ENCODE measurements at regions not wholly inside any gene's neighbourhood (a gene's known extent, or its start where the extent isn't known, plus 50 kb on each side); places are given as distances from the start of the nearest gene placed in this dataset.
"Not testable (repeated sequence)": the region's sequence is repeated elsewhere in the genome, so short reads cannot be mapped to it uniquely, and the experiment has no call there.

DNA sequence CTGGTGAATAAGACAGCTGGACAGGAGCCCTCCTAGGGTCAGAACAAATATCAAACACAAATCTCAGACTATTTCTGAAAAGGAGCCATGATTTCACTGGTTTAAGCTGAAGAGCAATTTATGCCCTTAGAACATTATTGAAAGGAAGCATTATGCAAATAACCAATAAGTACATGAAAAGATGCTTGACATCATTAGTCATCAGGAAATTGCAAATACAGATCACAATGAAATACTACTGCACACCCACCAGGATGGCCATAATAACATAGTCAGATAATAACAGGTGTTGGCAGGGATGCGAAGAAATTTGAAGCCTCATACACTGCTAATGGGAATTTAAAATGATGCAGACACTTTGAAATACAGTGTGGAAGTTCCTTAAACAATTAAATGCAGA lies 176.4 kb upstream of the RAB6C start:
- peak; percentile 38 to 44 for DNase-seq (ENCODE audit: low read depth in 2 of 2)

DNA sequence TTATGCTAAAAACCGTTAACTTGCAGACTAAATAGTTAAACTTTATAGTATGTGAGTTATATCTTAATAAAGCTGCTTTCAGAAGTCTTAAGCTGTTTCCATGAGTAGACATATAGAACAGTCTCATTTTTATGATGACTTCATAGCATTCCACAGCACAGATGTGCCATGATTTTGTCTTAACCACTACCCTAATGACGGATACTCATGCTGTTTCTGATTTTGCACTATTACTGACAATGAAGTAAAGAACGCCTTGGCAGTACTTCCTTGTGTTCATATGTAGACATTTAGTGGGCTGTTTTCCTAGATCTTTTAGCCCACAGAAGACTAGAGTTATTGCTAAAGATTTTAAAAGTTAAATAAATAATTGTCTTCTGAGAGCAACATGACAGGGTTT lies 175.6 kb upstream of the RAB6C start:
- DNase-seq (ENCODE audit: low read depth in 2 of 2) = peak; percentile 40

DNA sequence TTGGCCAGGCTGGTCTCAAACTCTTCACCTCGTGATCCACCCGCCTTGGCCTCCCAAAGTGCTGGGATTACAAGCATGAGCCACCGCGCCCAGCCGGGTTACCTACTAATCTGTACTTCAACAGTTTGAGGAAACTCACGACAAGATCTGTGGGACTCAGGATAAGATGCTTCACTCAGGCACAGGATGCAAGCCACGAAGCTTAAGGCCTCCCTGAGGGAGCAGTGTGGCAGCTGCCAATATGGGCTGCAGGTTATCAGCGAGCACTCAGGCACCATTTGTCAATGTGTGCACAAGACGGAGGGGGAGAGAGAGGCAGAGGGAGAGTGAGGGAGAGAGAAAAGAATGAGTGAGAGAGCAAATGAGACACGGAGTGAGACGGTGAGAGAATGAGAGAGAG lies 173.6 kb upstream of the RAB6C start:
- no peak for DNase-seq (ENCODE audit: low read depth in 2 of 2)

DNA sequence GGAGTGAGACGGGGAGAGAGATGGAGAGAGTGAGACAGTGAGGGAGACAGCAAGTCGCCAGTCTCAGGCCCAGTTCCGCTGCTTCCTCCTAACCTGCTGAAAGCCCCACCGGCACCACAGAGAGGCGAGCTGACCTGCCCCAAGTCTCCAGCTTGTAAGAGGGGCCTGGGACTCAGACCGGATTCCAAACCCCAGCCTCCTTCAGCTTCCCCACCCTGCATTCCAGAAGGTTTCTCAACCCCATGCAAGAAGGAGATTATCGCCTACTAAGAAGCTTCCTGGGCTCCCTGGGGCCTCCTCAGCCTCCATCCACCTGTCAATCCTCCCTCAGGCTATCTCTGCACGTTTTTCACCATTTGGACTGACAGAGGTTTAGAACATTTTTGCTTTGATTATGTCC lies 173.1 kb upstream of the RAB6C start:
- DNase-seq (ENCODE audit: low read depth in 2 of 2) = no peak

DNA sequence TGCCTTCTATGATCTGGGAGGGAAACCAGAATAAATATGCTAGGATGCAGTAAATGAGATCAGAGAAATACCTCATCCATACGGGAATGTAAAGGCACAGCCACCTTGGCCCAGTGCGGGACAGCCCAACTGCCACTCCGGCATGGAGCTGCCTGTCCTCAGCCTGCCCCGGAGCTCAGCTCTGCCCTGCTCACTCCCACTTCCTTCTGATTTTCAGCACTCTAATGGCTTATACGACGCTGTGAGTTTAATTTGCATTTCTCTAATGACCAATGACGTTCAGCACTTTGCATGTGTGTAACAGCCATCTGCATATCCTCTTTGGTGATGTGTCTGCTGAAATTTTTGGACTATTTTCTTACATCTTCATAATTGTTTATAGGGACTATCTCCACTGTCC lies 172.5 kb upstream of the RAB6C start:
- no peak for DNase-seq (ENCODE audit: low read depth in 2 of 2)

DNA sequence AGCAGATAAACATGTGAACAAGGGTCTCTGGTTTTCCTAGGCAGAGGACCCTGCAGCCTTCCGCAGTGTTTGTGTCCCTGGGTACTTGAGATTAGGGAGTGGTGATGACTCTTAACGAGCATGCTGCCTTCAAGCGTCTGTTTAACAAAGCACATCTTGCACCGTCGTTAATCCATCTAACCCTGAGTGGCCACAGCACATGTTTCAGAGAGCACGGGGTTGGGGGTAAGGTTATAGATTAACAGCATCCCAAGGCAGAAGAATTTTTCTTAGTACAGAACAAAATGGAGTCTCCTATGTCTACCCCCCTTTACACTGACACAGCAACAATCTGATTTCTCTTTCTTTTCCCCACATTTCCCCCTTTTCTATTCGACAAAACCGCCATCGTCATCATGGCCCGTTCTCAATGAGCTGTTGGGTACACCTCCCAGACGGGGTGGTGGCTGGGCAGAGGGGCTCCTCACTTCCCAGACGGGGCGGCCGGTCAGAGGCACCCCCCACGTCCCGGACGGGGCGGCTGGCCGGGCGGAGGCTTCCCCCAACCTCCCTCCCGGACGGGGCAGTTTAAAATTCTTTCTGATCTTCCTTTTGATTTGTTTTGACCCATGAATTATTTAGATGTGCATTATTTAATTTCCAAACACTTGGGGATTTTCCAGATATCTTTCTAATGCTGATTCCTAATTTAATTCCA lies 171.7 kb upstream of the RAB6C start:
- DNase-seq (ENCODE audit: low read depth in 2 of 2) = not testable (repeated sequence)

DNA sequence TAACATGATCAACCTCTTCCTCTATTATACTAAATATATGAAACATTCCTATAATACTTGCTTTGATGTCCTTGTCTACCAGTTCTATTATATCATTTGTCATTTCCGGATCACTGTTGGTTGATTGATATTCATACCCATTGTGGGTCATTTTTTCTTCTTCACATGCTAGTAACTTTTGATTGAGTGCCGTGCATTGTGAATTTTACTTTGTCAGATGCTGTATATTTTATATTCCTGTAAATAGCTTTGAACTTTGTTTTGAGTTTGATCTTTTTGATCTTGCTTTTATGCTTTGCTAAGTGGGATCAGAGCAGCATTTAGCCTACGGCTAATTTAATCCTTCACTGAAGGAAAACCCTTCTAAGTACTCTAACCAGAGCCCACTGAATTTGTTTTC lies 168.9 kb upstream of the RAB6C start:
- DNase-seq (ENCODE audit: low read depth in 2 of 2) = no peak

DNA sequence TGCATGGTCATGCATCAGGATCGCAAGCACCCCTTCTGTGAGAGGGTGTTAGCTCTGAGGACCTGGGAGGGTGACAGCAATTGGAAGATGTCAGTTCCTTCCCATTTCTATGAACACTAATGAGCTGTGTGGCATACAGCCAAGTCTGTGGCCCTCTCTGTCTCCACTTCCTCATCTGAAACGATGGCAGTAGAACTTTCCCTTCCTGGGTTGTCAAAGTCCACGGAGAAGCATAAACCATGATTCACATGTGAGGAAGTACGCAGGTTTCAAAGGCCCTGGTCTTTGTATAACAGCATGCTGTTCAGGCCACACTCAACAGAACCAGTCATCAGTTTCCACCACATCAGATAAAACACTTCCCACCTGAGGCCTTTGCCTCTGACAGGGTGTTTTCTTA lies 167.4 kb upstream of the RAB6C start:
- DNase-seq (ENCODE audit: low read depth in 2 of 2) = no peak

DNA sequence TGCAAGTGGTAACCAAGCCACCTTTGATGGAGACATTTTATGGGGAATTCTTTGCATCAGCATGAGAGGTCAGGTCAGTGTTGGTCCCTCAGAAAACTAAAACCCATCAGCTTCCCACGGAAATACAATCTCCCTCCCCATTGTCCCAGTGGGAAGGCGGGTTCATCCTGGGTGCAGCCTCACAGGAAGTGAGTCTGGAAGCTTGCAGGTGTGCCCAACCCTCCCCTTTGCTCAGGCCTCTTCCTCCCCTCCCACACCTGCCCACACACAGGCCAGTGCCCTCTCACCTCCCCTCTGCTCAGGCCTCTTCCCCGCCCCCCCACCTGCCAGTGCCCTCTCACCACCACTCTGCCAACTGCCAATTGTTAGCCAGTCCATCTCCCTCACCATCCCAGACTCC lies 166.8 kb upstream of the RAB6C start:
- no peak for DNase-seq (ENCODE audit: low read depth in 2 of 2)

DNA sequence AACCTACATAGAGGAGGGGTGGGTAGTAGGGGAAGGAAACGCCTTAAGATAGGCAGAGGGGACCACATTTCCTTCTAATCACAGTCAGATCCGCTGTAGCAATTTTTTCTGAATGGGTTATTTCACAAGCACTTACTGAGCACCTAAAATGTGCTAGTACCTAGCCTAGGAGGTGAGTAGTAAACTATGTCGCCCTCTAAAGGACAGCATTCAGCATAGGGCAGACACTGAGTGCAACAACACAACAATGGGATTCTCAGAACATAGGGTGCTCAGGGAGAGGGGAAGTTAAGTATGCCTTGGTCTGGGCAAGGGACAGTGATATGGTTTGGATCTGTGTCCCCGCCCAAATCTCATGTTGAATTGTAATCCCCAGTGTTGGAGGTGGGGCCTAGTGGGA lies 166.1 kb upstream of the RAB6C start:
- no peak for DNase-seq (ENCODE audit: low read depth in 2 of 2)

DNA sequence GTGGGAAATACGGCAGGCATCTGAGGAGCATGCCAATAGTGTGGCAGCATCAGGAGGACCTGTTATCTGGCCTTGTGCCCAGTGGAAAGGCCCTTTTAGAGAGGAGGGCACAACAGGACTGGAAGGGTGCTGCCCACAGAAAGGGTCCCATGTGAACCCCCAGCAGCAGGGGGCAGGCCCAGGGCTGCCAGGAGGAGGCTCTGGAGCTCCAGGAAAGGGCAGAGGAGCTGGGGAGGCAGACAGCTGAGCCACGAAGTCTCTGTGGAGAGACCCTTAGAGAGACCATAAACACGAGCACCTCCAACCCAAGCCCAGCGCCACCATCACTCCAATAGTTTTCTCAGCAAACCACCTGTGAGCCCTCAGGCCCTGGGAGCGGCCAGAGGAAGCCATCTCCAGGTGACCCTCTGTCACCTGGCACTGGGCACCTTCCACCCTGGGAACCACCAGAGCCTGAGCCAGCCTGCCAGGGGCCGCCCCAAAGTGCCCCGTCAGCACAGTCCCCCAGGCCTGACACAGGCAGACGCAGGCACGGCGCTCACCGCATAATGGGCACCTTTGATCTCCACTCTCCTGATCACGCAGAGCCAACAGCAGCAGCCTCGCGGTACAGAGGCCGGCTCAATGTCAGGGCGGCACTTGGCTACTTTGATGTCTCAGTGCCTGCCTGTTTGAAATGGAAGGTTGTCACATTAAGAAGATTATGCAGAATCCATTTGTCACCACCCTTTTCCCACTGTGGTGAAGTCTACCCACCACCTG lies 162.5 kb upstream of the RAB6C start:
- DNase-seq (ENCODE audit: low read depth in 2 of 2) = no peak

DNA sequence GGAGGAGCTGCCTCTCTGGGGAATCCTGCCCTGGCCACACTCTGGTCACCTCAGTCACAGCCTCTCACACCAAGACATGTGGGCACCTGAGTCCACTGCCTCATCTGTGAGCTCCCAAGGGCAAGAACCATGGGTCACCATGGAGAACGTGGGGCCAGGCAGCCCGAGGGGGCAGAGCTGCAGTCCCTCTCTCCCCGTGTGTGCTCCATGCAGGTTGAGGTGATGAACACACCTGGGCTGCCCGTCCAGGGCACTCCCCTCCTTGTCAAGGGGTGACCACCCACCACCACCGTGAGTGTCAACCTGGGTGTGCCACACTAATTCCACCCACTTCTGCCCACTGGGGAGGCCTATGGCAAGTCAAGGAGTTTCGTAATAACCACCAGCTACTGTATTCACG lies 159.6 kb upstream of the RAB6C start:
- no peak for DNase-seq (ENCODE audit: low read depth in 2 of 2)

DNA sequence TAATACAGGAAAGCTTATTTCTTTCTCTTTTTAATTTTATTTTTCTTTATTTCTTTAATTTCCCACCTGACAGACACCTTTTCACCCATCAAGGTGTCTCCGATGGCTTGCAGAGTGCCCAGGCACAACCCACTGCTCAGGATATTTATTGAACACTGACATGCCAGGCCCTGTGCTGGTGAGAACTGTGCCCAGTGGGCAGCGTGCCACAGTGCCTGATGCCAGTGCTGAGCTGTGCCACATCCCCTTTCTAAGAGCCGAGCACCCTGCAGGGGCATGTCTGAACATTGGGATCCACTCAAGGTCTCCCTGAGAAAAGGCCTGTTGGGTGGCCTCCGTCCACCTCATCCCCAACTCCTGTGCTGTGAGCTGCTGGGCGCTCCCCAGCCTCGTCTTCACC lies 158.6 kb upstream of the RAB6C start:
- DNase-seq (ENCODE audit: low read depth in 2 of 2) = no peak

DNA sequence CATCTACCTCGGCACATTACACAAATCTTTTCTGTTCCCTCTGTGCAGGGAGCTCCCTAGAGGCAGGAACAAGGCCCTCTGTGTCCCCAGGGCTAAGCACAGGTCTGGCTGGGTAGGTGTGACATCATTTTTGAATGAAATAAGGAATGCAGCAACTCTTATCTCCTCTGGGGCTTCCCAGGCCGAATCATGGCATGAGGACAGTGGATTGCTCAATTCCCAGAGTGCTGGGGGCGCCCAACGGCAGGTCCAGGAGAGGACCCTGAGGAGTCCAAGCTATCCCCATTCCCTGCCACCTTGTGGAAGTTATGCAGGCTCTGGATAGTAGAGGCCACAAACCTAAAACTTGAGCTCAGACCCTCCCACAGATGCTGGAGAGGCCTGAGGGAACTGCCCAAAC lies 158.0 kb upstream of the RAB6C start:
- no peak for DNase-seq (ENCODE audit: low read depth in 2 of 2)

DNA sequence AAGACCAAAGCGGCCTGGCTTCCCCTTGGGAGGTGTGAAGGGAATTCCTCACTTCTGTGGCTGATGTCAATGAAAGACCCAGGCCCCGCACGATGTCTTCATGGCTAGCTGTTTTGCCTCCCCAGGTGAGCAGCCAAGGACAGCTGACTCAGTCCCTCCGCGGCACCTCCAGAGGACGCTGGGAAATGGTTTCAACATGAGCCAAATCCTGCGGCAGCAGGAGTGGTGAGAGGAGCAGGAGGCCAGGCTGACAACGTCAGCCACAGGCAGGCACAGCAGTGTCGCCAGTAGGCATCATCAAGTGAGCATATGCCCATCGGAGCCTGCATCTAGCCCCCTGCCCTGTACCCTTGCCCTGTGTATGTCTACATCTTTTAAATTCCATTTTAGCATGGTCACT lies 156.4 kb upstream of the RAB6C start:
- DNase-seq (ENCODE audit: low read depth in 2 of 2) = no peak

DNA sequence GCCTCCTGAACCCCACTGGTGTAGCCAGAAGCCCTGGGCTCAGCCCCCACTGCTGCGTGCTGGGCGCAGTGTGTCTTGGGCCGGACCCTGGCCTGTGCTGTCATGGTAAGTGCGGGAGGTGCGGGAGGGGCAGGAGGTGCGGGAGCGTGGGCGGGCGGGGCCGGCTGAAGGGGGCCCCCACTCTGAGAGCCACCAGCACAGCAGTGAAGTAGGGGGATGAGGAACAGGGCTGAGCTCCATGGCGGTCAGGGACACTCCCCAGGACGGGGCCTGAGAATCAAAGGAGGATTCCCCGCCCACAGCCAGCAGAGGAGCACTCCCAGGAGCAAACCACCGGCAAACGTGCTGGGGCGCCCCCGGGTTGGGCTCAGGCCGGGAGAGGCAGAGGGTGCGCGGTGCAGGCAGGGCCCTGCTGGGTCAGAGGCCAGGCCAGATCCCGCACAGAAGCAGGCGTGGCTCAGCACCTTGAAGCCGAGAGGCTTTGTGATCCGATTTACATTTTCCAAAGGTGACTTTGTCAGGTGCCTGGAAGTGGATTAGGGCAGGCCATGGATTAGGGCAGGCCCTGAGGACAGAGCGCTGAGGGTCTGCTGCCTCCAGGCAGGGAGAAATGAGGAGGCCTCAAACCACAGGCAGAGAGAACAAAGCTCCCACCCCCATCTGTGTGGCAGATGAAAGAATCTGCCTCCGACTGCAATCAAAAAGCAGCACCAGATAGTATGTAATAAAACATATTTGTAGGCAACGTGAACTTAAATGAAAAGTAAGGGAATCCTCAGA lies 152.0 kb upstream of the RAB6C start:
- DNase-seq (ENCODE audit: low read depth in 2 of 2) = no peak

DNA sequence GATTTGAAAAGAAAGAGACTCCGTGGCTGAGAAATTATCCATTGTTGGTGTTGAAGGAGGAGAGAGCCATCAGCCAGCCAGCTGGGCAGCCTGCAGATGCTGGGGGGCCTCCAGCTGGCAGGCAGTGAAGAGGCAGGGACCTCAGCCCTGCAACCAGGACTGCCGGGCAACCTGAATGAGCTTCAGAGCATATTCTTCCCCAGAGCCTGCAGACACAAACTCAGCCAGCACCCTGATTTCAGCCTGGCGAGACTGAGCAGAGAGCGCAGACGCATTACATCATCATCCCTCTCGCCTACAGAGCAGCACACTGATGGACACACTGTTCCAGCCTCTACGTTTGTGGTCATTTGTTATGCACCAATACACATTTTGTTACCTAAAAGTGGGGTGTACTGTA lies 150.7 kb upstream of the RAB6C start:
- DNase-seq (ENCODE audit: low read depth in 2 of 2) = no peak

DNA sequence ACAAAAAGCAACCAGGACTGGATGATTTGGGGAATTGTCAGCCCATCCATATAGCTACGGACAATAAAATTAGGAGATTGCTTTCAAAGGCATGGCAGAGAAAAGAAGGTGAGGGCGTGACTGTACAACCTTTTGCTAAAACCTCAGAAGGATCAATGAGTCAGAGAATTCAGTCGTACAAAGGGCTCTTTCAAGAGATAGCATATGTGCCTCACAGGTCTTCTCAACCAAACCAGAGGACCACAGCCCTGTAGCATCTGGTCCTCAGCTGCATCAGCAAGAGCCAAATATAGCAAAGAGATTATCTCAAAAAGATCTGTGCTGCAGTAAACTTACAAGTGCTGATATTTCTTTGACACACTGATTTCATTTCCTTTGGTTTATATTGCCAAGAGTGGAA lies 149.9 kb upstream of the RAB6C start:
- no peak for DNase-seq (ENCODE audit: low read depth in 2 of 2)

DNA sequence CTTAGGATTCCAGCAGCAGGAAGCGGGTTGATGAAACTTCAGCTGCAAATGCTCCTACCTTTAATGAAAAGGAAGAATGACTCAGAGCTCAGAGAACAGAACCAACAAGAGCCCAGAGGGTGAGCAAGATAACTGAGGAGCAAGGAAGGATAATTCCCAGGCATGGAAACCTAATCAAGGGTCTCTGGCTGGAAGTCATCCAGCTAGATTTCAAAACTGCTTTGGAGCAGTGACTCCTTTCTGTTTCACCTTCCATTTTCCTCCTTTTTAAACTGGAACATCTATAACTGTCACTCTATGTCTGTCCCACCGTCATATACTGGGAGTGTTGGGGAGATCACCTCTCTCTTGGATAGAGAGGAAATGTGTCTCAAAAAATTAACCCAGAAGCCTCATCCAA lies 148.4 kb upstream of the RAB6C start:
- no peak for DNase-seq (ENCODE audit: low read depth in 2 of 2)

DNA sequence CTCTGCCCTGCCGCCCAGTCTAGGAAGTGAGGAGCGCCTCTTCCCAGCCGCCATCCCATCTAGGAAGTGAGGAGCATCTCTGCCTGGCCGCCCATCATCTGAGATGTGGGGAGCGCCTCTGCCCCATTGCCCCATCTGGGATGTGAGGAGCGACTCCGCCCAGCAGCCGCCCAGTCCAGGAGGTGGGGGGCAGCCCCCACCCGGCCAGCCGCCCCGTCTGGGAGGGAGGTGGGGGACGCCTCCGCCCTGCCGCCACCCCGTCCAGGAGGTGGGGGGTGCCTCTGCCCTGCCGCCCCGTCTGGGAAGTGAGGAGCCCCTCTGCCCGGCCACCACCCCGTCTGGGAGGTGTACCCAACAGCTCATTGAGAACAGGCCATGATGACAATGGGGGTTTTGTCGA lies 146.0 kb upstream of the RAB6C start:
- DNase-seq (ENCODE audit: low read depth in 2 of 2) = not testable (repeated sequence)

DNA sequence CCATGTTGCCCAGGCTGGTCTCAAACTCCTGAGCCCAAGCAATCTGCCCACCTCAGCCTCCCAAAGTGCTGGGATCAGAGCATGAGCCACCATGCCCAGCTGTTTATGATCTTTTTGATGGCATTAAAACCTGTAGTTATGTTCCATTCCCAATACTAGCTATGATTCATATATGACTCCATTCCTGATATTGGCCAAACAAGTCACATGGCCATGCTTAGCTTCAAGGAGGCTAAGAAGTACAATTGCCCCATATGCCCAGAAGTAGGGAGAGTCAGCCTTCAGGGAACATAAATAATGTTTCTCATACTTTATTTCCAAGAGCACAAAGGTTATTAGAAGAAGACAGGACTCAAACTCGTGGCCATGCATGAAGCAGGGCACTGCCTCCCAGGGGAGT lies 132.4 kb upstream of the RAB6C start:
- DNase-seq (ENCODE audit: low read depth in 2 of 2) = no peak

DNA sequence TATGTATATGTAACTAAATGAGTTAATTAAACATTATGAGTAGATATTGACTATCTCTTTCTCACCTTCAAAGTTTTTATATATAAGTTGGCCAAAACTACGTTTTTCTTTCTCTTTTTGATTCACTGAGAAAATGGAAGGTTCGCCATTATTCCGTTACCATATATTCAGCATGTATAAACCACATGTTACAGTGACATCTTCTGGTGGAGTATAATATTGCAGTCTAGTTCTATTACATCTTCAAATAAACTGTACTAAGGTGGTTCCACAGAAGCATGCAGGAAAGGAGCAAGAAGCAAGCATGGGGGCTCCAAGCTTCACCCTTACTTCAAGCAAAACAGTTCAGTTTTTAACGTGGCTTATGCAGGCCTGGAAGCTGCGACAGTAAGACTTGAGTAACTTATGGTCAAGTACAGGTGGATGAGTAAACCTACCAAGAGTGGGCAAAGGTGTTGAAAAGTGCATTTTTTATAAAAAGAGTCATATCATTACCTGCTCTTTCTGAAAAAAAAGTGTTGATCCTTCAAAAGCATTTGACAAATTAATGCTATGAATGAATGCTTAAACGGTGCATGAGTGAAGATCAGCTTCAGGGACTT lies 129.8 kb upstream of the RAB6C start:
- DNase-seq (ENCODE audit: low read depth in 2 of 2) = peak; percentile 36 to 44

DNA sequence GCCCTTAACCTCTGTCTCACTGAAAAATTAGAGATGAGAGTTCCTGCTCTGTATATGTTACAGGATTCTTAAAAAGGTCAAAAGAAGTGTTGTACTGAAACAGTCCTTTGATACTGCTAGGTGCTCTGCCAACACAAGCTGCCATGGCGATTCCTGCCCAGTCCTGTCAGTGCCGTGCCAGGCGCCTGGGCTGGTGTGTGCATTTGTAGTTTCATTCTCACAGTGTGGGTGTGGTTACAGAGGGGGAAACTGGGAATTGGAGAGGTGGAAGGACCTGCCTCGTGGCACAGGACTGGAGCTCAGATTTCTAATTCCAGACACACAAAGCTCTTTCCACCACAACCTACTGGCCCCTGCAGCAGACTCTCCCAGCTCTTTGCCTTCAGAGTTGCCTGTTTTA lies 122.3 kb upstream of the RAB6C start:
- DNase-seq (ENCODE audit: low read depth in 2 of 2) = no peak

Data from fibroblast of skin of left biceps (primary cell).